ENCODE measurements at regions not wholly inside any gene's neighbourhood (a gene's known extent, or its start where the extent isn't known, plus 50 kb on each side); places are given as distances from the start of the nearest gene placed in this dataset.
"Not testable (repeated sequence)": the region's sequence is repeated elsewhere in the genome, so short reads cannot be mapped to it uniquely, and the experiment has no call there.

DNA sequence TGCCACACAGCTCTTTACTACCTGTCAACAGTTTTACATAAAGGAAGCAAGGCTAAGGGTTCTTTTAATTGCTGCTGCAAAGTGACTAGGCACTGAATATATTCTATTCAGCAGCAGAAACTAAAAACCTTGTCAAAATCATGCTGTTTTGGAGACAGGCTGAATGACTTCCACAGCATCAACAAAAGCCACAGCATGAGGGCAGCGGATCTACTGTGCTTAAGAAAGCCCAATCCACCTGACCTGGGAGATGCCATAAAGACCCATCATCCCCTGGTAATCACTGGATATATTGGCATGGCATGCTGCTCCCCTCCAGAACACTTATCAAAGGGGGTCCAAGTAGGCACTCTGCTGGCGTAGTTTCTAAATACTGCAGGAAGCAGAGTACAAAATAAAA is 715.1 kb upstream of the SLC8A1 start:
- no peaks in the 10 kb centered on the region for H3K27me3 ChIP-seq
- no peak for DNase-seq
- no peak overlapping the region for H3K4me3 ChIP-seq
- no peaks in the 10 kb centered on the region for H3K36me3 ChIP-seq
- H3K4me1 ChIP-seq: no peaks in the 10 kb centered on the region
- H3K9me3 ChIP-seq (replicated peaks): no peaks in the 10 kb centered on the region
- no peak overlapping the region for H3K27ac ChIP-seq

- H3K4me1 ChIP-seq: no peaks in the 10 kb centered on the region
- H3K4me3 ChIP-seq: no peak overlapping the region
- no peaks in the 10 kb centered on the region for H3K27me3 ChIP-seq
- no peaks in the 10 kb centered on the region for H3K9me3 ChIP-seq (replicated peaks)
- no peak for DNase-seq
- no peak overlapping the region for H3K27ac ChIP-seq
- H3K36me3 ChIP-seq: no peaks in the 10 kb centered on the region
These were observed 717.9 kb upstream of the SLC8A1 start for GRCh38 chr2:41169744-41170143.

- no peaks in the 10 kb centered on the region for H3K36me3 ChIP-seq
- H3K4me3 ChIP-seq: no peak overlapping the region
- DNase-seq: no peak
These were observed 718.7 kb upstream of the SLC8A1 start for GRCh38 chr2:41170589-41170988.

DNA sequence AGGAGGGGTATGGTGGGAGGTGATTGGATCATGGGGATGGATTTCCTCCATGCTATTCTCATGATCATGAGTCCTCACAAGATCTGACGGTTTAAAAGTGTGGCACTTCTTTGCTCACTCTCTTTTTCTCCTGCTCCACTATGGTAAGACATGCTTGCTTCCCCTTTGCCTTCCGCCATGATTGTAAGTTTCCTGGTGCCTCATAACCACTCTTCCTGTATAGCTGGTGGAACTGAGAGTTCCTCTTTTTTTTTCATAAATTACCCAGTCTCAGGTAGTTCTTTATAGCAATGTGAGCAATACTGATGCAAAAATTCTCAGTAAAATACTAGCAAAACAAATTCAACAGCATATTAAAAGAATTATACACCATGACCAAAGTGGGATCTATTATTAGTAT is 728.5 kb upstream of the SLC8A1 start:
- Histone ChIP-seq H3K27ac (no peak overlapping the region), H3K4me3 (no peak overlapping the region), H3K27me3 (no peaks in the 10 kb centered on the region), H3K9me3 (replicated peaks) (no peaks in the 10 kb centered on the region), H3K36me3 (no peaks in the 10 kb centered on the region), H3K4me1 (no peaks in the 10 kb centered on the region)
- no peak for DNase-seq

More at GRCh38 chr2:41170589-41170988, 718.7 kb upstream of the SLC8A1 start:
- H3K4me1 ChIP-seq: no peaks in the 10 kb centered on the region
- no peak overlapping the region for H3K27ac ChIP-seq
- no peaks in the 10 kb centered on the region for H3K27me3 ChIP-seq
- no peaks in the 10 kb centered on the region for H3K9me3 ChIP-seq (replicated peaks)

DNA sequence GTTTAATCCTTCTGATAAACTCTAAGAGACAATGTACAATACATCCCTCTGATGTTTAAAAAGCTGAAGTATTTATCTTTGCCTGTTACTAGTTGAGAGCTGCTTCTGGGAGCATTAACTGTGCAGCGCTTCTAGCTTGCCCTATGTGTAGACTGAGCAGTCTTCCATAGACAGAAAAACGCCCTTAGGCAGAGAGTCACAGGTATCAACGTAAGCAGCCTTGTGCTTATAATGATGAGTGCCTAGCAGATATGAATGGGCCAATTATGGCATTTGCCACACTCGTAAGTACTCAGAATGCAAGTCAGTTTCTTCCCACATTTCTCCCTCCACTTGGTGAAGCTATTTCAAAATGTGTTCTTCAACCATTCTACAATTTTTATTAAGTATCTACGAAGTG is 731.1 kb upstream of the SLC8A1 start:
- no peaks in the 10 kb centered on the region for H3K4me1 ChIP-seq

DNA sequence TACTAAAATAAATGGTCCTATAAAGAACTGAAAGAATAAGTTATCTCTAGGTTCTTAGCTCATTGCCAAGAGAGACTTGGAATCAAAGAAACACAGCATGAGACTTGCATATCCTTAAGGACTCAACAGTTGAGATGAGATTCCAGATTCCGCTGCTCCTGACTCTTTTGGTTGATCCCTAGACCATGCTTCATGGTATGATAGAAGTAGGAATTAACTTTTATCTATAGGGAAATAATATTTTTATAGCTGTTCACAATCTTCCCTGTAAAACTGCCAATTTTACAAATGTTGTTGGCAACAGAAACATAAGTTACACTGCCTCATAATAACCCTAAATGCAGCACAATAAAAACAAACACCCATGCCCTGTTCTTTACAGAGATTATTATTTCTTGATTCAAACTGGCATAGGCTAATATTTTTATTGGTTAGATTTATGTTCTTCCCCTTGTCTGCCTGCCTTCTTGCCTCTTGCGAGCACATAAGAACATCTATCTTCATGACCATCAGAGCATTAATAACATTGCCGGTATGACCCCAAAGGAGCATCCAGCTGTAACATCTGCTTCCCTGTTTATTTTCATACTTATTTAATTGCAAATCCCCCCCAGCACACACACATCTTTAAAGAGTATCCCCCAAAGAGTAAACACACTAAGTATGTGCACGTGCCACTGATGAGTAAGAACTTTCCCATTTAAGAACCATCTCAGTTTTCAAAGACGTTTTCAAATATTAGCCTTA is 735.7 kb upstream of the SLC8A1 start:
- Histone ChIP-seq H3K36me3 (no peaks in the 10 kb centered on the region), H3K9me3 (replicated peaks) (no peaks in the 10 kb centered on the region), H3K4me1 (no peaks in the 10 kb centered on the region), H3K27me3 (no peaks in the 10 kb centered on the region), H3K4me3 (no peak overlapping the region), H3K27ac (no peak overlapping the region)
- no peak for DNase-seq

More for the DNA sequence above, 731.1 kb upstream of the SLC8A1 start:
- H3K27ac ChIP-seq: no peak overlapping the region
- no peaks in the 10 kb centered on the region for H3K36me3 ChIP-seq
- no peak overlapping the region for H3K4me3 ChIP-seq
- H3K9me3 ChIP-seq (replicated peaks): no peaks in the 10 kb centered on the region
- no peak for DNase-seq
- H3K27me3 ChIP-seq: no peaks in the 10 kb centered on the region

GRCh38 chr2:41194230-41194629 is 742.3 kb upstream of the SLC8A1 start:
- peak; percentile 19 to 35 for DNase-seq
- H3K27ac ChIP-seq: no peak overlapping the region
- no peak overlapping the region for H3K4me3 ChIP-seq
- H3K4me1 ChIP-seq: no peaks in the 10 kb centered on the region
- no peaks in the 10 kb centered on the region for H3K36me3 ChIP-seq
- no peaks in the 10 kb centered on the region; the same call in 1 of the 2 replicates for H3K27me3 ChIP-seq
- no peaks in the 10 kb centered on the region for H3K9me3 ChIP-seq (replicated peaks)

GRCh38 chr2:41197781-41198180 is 745.9 kb upstream of the SLC8A1 start:
- no peaks in the 10 kb centered on the region; the same call in 1 of the 2 replicates for H3K27me3 ChIP-seq
- no peak overlapping the region for H3K4me3 ChIP-seq
- no peaks in the 10 kb centered on the region for H3K4me1 ChIP-seq
- H3K9me3 ChIP-seq (replicated peaks): no peaks in the 10 kb centered on the region
- H3K27ac ChIP-seq: no peak overlapping the region
- peak in 1 of 2 experiments; percentile 20 for DNase-seq
- no peaks in the 10 kb centered on the region for H3K36me3 ChIP-seq

DNA sequence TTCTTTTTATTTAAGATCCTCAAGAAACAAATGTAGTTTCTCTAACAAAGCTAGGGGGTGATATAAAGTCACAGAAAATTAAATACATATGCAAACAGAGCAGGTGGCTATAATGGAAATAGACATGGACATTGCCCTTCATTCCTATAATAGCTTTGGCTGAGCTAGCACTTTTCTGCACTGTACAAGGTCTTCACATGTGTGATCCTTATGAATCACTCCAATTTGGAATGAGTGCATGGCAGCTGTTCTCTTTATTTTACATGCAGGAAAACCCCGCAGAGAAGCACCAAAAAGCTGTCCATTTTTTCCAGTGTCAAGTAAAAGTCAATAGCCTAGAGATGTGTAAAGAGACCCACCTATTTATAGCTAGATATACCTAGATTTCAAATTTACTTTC is 747.4 kb upstream of the SLC8A1 start:
- Histone ChIP-seq H3K9me3 (replicated peaks) (no peaks in the 10 kb centered on the region), H3K27ac (no peak overlapping the region), H3K4me3 (no peak overlapping the region), H3K36me3 (no peaks in the 10 kb centered on the region), H3K27me3 (no peaks in the 10 kb centered on the region; the same call in 1 of the 2 replicates), H3K4me1 (no peaks in the 10 kb centered on the region)
- DNase-seq: no peak

- Histone ChIP-seq H3K36me3 (no peaks in the 10 kb centered on the region), H3K4me1 (no peaks in the 10 kb centered on the region), H3K27me3 (no peaks in the 10 kb centered on the region), H3K27ac (no peak overlapping the region), H3K9me3 (replicated peaks) (no peaks in the 10 kb centered on the region), H3K4me3 (no peak overlapping the region)
- no peak for DNase-seq
These were observed 752.4 kb upstream of the SLC8A1 start for GRCh38 chr2:41204315-41204714.

GRCh38 chr2:41206004-41206403 is 754.1 kb upstream of the SLC8A1 start:
- H3K36me3 ChIP-seq: no peaks in the 10 kb centered on the region
- H3K27ac ChIP-seq: no peak overlapping the region
- no peak for DNase-seq
- H3K9me3 ChIP-seq (replicated peaks): no peaks in the 10 kb centered on the region
- no peaks in the 10 kb centered on the region for H3K27me3 ChIP-seq
- no peaks in the 10 kb centered on the region for H3K4me1 ChIP-seq
- no peak overlapping the region for H3K4me3 ChIP-seq

DNA sequence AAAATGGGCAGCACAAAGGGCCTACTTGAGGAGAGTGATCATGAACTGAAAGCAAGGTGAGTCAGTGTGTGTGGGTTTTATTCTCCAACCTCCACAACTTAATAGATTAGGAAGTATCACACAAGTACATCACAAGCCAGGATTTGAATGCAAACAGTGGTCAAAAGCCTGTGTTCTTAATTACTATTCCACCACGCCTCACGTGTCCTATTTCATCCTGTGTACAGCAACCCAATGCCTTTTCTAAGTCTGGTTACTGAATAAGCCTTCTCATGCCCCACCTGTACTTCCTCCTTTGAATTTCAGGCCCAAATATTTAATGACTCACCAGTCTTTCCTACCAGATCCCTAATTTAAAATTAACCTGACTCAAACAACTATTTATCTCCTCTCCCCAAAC is 755.7 kb upstream of the SLC8A1 start:
- Histone ChIP-seq H3K9me3 (replicated peaks) (no peaks in the 10 kb centered on the region), H3K27me3 (no peaks in the 10 kb centered on the region), H3K36me3 (no peaks in the 10 kb centered on the region), H3K27ac (no peak overlapping the region), H3K4me3 (no peak overlapping the region), H3K4me1 (no peaks in the 10 kb centered on the region)
- no peak for DNase-seq

DNA sequence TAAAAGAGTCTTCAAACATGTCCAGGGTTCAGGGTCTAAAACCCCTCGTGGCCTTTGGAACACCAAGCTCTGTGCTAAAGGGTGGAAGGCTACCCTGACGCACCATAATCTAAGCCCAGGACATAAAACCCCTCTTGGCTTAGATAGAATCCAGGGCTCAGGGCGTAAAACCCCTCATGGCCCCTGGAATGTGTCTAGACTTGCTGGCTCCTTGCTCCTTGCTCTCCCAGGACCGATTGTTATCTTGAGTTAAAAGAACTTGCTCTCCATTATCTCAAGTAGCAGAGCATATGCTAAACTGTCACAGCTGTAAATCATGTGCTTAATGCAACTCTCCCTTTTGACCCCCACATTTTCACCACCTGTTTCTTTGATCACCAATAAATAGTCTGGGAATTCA is 758.1 kb upstream of the SLC8A1 start:
- not testable (repeated sequence) for H3K36me3 ChIP-seq, H3K27me3 ChIP-seq

DNA sequence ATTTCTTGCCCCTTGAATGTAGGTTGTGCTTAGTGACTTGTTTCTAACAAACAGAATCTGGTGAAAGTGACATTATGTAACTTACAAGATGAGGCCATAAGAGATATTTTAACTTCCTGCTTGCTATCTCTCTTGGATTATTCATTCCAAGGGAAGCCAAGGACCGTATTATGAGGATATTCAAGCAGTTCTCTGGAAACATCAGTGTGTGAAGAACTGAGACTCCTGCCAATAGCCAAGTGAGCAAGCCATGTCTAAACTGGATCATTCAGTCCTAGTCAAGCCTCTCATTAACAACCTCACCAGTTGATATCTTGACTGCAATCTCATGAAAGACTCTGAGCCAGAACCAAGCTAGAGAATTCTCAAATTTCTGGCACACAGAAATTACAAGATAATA is 765.1 kb upstream of the SLC8A1 start:
- no peak for DNase-seq
- H3K4me1 ChIP-seq: no peaks in the 10 kb centered on the region
- H3K27me3 ChIP-seq: no peaks in the 10 kb centered on the region
- no peaks in the 10 kb centered on the region for H3K36me3 ChIP-seq
- H3K4me3 ChIP-seq: no peak overlapping the region
- H3K27ac ChIP-seq: no peak overlapping the region
- H3K9me3 ChIP-seq (replicated peaks): no peaks in the 10 kb centered on the region

More for the DNA sequence above, 758.1 kb upstream of the SLC8A1 start:
- H3K4me3 ChIP-seq; H3K27ac ChIP-seq; H3K9me3 ChIP-seq (replicated peaks); H3K4me1 ChIP-seq; DNase-seq: not testable (repeated sequence)

DNA sequence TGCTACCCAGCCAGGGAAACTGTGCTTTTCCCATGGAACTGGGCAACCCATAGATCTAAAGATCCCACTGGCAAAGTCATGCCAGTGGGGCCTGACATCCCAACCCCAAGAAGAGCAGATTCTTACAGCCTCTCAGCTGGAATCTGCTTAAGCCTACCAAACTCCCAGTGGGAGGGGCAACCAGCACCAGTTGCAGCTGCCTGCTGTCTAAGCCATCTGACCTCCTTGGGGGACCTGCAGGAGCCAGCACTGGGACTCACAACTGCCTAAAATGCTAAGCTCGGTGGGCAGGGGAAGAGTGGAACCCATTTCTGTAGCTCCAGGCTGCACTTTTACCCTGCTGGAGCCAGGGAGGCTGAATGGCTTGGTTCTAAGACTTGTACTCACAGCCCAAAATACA is 770.7 kb upstream of the SLC8A1 start:
- Histone ChIP-seq H3K9me3 (replicated peaks) (no peaks in the 10 kb centered on the region), H3K4me1 (no peaks in the 10 kb centered on the region)

DNA sequence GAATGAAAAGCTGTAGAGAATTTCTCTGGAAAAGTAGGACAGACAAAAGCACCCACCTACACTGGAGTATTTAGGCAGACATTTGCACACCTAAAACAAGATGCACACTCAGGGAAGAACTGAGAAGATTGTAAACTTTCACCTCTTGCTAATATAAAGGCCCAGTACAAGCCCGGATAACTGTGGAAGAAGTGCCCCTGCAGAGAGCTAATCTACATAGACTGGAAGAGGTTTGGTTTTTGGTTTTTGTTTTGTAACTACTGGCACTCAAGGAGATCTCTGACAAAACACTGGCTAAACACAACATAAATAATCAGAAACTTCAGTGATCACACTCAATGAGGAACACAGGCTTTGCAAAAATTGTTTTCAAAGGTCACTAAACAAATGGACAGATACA is 782.2 kb upstream of the SLC8A1 start:
- H3K9me3 ChIP-seq (replicated peaks): no peaks in the 10 kb centered on the region
- no peaks in the 10 kb centered on the region for H3K4me1 ChIP-seq
- no peak for DNase-seq
- no peak overlapping the region for H3K4me3 ChIP-seq
- no peaks in the 10 kb centered on the region for H3K27me3 ChIP-seq
- no peaks in the 10 kb centered on the region for H3K36me3 ChIP-seq
- H3K27ac ChIP-seq: no peak overlapping the region

More for the DNA sequence above, 770.7 kb upstream of the SLC8A1 start:
- no peak overlapping the region for H3K4me3 ChIP-seq
- H3K27ac ChIP-seq: no peak overlapping the region
- DNase-seq: peak; percentile 17 to 30
- no peaks in the 10 kb centered on the region for H3K27me3 ChIP-seq
- no peaks in the 10 kb centered on the region for H3K36me3 ChIP-seq
